Dendritic cell treated with granulocyte-macrophage colony-stimulating factor and Interleukin-4, amounts not matched to agents 40 ng/mL and 50 ng/mL, for 4 days (primary cell): ENCODE measurements at regions not wholly inside any gene's neighbourhood (a gene's known extent, or its start where the extent isn't known, plus 50 kb on each side); places are given as distances from the start of the nearest gene placed in this dataset.
"Not testable (repeated sequence)": the region's sequence is repeated elsewhere in the genome, so short reads cannot be mapped to it uniquely, and the experiment has no call there.

Experiments used
- H3K27ac Mint-ChIP-seq: one replicate; pipeline ENCODE4 v1.8.0; 2022; ENCODE audit warnings: mild to moderate bottlenecking, mixed read lengths
- H3K27me3 Mint-ChIP-seq: one replicate; pipeline ENCODE4 v1.8.0; 2022; ENCODE audit warnings: mild to moderate bottlenecking, mixed read lengths
- H3K36me3 Mint-ChIP-seq: one replicate; pipeline ENCODE4 v1.8.0; 2022; ENCODE audit warnings: low read depth, mixed read lengths
- H3K4me1 Mint-ChIP-seq: one replicate; pipeline ENCODE4 v1.8.0; 2022; ENCODE audit warnings: low read depth, mixed read lengths
- H3K4me3 Mint-ChIP-seq: one replicate; pipeline ENCODE4 v1.8.0; 2022; ENCODE audit warnings: mild to moderate bottlenecking, moderate library complexity, mixed read lengths
- H3K9me3 Mint-ChIP-seq: one replicate; pipeline ENCODE4 v1.8.0; 2022; ENCODE audit warnings: mixed read lengths
- intact Hi-C: fragments of 100-400 bp; cut with micrococcal nuclease; formaldehyde crosslinking; loops from one replicate; pipeline ENCODE4 v1.15.0; 2022

DNA sequence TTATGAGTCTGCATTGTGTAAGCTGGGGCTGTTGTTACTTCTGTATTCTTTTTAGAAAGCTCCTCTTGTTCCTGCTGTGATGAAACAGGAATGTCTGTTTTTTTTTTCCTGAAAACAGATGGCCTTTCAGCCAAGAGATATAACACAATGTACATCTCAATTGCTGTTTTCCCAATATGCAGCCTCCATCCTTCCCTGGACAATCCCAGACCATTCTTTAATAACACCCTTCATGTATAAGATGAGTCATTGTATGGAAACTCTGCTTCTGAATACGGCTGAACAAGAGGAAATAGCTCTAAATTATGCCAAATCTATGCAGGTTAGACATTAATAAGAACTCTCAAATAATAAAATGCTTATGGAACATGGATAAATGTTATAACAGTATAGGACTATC is 60.2 kb upstream of the LRRC4C start:
- Mint-ChIP-seq H3K4me3 (no peak overlapping the region), H3K9me3 (no peaks in the 10 kb centered on the region), H3K27me3 (no peaks in the 10 kb centered on the region), H3K4me1 (no peaks in the 10 kb centered on the region), H3K36me3 (no peaks in the 10 kb centered on the region), H3K27ac (no peak overlapping the region)
- intact Hi-C loops, result no loop called here

DNA sequence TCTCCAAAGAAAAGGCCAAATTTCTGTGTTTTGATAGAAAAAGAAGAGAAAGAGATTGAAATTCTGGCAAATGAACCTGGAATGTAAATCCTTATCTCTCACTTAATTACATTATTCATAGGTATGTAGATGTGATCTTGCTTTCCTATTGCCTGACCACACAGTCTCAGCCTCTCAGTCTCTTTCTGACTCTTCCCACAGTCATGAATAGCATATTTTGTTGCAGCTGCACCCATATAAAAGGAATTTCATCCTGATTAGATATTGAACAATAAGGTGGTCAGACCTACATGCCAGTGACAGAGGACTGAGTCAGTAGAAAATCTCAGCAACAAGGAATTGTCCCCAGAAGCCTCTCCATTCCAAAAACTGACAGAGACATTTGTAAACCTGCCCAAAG is 62.9 kb upstream of the LRRC4C start:
- H3K4me1 Mint-ChIP-seq, result no peaks in the 10 kb centered on the region
- H3K9me3 Mint-ChIP-seq, result no peaks in the 10 kb centered on the region
- no peaks in the 10 kb centered on the region for H3K36me3 Mint-ChIP-seq
- no peak overlapping the region for H3K27ac Mint-ChIP-seq
- no peaks in the 10 kb centered on the region for H3K27me3 Mint-ChIP-seq
- intact Hi-C loops, result no loop called here
- H3K4me3 Mint-ChIP-seq, result no peak overlapping the region

DNA sequence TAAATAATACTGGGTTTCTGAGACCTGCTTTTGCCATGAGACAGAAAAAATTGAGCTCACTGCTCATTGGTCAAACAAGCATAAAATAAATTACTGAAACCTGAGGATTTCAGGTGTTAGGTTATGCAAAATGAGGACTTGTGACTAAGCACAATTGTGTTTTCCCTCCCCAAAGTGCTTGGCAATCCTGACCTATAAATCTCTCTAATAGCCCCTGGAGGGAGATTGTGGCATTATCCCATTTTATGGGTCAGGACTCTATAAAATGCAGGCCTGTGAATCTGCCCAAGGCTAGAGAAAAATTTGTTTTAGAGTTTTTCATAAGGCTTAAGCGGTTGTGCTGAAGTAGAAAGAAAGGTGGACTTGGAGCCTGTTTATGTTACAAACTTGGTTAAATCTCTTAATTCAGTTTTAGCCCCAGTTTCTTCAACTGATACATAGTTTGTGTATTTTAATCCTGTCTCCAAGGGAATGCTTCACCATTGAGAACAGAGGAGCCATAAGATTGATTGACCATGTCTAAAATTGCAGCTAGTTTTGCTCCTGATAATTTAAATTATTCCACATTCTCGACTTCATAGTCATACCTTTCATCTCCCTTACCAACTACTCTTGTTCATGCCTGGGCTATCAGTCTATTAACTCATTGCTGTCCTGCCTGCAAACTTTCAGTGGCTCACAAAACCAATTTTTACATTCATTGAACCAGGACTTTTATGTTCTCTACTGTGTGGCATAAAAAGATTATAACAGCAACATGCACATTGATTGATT is 63.6 kb upstream of the LRRC4C start:
- Mint-ChIP-seq H3K27ac (no peak overlapping the region), H3K27me3 (no peaks in the 10 kb centered on the region), H3K4me1 (no peaks in the 10 kb centered on the region), H3K36me3 (no peaks in the 10 kb centered on the region), H3K4me3 (no peak overlapping the region), H3K9me3 (no peaks in the 10 kb centered on the region)
- intact Hi-C loops, result no loop called here

DNA sequence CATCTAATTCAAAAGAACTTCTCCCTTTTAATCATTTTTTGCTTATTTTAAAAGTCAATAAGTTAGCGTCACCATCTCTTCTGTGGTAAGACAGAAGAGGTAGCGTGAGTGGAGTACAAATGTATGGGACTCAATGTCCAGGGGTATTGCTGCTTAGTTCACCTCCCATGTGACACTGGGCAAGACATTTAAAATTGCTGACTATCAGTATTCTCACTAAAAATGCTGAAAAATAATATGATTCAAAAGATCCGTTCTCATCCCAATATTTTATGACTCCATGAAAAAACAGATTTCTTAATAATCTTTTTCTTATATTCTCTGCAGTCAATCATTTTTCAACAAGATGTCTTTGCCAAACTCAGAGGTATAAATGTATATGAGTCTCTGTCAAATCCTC is 68.1 kb upstream of the LRRC4C start:
- Mint-ChIP-seq H3K27ac (no peak overlapping the region), H3K4me3 (no peak overlapping the region), H3K27me3 (no peaks in the 10 kb centered on the region), H3K4me1 (no peaks in the 10 kb centered on the region), H3K36me3 (no peaks in the 10 kb centered on the region), H3K9me3 (no peaks in the 10 kb centered on the region)
- intact Hi-C loops, result no loop called here

DNA sequence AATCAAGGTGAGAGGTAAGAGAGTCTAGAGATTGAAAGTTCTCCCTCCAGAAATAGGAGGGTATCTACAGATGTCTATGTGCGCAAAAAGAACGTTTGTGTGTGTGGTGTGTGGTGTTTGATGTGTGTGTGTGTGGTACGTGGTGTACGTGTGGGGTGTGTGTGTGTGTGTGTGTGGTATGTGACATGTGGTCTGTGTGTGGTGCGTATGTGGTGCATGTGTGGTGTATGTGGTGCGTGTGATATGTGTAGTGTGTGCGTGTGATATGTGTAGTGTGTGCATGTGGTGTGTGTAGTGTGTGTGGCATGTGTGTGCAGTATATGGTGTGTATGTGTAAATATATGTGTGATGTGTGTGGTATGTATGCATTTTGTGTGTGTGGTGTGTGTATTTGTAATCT is 73.0 kb upstream of the LRRC4C start:
- H3K4me1 Mint-ChIP-seq, result no peaks in the 10 kb centered on the region
- H3K27me3 Mint-ChIP-seq, result no peaks in the 10 kb centered on the region
- intact Hi-C loops, result no loop called here
- no peaks in the 10 kb centered on the region for H3K36me3 Mint-ChIP-seq
- no peak overlapping the region for H3K4me3 Mint-ChIP-seq
- no peaks in the 10 kb centered on the region for H3K9me3 Mint-ChIP-seq
- H3K27ac Mint-ChIP-seq, result no peak overlapping the region

DNA sequence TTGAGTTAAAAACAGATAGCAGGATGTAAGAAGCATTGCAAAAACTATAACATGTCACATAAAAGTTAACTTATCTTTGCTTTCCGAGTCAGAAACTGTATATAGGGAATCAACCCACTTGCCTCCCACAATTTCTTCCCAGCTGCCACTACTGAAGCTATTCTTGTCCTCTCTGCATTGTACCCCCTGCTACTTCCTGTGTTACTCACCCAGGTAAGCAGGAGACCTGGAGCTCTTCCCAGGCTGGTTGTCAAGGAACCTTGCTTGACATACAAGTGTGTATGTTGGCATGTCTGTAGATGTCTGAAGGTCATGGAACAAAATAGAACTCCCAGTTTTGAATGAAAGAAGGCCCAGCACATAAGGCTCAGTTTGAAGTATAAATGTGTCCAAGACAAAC is 74.3 kb upstream of the LRRC4C start:
- Mint-ChIP-seq H3K36me3 (no peaks in the 10 kb centered on the region), H3K4me1 (no peaks in the 10 kb centered on the region), H3K27ac (no peak overlapping the region), H3K4me3 (no peak overlapping the region), H3K9me3 (no peaks in the 10 kb centered on the region), H3K27me3 (no peaks in the 10 kb centered on the region)
- intact Hi-C loops, result no loop called here

DNA sequence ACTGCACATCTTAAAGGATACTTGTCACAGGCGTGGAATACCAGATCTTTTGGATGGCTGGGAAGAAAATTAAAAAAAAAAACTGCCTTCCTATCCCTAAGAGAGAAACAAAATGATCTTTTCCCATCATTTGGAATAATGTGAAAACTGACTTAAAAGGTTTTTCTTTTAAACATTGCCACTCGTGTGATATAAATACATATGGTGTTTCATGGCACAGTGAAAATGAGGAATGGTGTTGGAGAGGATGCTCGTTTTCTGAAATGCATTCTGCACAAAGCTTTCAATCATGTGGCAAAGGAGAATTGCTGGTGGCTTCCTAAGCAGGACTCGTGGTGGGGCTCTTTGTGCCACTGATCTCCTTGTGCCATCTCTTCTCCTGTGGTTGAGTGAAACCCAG is 74.9 kb upstream of the LRRC4C start:
- Mint-ChIP-seq H3K4me3 (no peak overlapping the region), H3K27me3 (no peaks in the 10 kb centered on the region), H3K4me1 (no peaks in the 10 kb centered on the region), H3K36me3 (no peaks in the 10 kb centered on the region), H3K27ac (no peak overlapping the region), H3K9me3 (no peaks in the 10 kb centered on the region)
- intact Hi-C loops, result no loop called here

DNA sequence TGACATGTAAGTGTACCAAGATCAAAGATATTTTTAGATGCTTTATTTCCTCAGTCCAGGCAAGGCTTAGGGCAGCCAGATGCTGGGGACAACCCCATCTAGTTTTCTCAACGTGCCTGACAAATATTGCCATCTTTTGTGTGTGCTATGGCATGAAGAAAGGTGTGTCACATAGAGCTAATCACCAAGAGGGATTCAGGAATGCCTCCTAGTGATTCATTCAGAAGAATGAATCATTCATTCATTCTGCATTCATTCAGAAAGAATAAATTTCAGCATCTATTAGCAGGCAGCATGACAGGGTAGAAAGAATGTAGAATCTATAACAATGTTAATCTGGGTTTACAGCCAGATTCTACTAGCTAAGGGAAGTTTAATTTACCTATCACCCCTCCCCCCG is 75.4 kb upstream of the LRRC4C start:
- Mint-ChIP-seq H3K4me3 (no peak overlapping the region), H3K9me3 (no peaks in the 10 kb centered on the region), H3K36me3 (no peaks in the 10 kb centered on the region), H3K4me1 (no peaks in the 10 kb centered on the region), H3K27me3 (no peaks in the 10 kb centered on the region), H3K27ac (no peak overlapping the region)
- intact Hi-C loops, result no loop called here

DNA sequence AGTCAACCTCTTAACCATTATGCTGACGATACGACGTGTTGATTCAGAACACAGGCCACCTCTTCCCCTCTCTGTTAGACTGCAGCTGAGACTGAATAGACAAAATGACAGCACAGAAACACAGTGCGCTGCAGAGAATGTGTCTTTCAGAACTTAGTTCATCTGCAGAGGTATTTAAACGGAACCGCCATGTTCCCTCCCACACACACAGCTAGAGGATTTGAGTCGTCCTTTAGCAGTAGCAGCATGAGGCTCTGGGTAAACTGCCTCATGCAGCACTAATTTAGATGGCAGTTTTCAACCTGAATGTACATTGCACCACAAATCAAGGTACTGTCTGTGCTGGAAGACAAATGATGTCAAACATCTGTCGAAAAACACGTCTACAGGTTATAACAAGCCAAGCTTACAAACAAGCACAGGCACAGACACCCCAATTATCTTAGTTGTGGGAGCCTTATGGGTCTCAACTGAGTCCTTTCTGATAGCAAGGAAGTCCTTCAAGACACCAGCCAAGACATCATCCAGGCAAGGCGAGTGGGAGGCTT is 76.6 kb upstream of the LRRC4C start:
- Mint-ChIP-seq H3K9me3 (no peaks in the 10 kb centered on the region), H3K4me3 (no peak overlapping the region), H3K36me3 (no peaks in the 10 kb centered on the region), H3K4me1 (no peaks in the 10 kb centered on the region), H3K27ac (no peak overlapping the region), H3K27me3 (no peaks in the 10 kb centered on the region)
- intact Hi-C loops, result no loop called here

DNA sequence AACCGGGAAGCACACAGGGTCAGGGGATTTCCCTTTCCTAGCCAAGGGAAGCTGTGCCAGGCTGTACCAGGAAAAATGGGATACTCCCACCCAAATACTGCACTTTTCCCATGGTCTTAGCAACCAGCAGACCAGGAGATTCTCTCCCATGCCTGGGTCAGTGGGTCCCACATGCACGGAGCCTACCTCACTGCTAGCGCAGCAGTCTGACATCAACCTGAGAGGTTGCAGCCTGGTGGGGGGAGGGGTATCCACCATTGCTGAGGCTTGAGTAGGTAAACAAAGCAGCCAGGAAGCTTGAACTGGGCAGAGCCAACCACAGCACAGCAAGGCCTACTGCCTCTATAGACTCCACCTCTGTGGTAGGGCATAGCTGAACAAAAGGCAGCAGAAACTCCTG is 85.5 kb upstream of the LRRC4C start:
- H3K27me3 Mint-ChIP-seq, H3K4me3 Mint-ChIP-seq, H3K27ac Mint-ChIP-seq, H3K4me1 Mint-ChIP-seq, H3K36me3 Mint-ChIP-seq, intact Hi-C loops: not testable (repeated sequence)
- peaks cover 33% of the 10 kb centered on the region for H3K9me3 Mint-ChIP-seq

DNA sequence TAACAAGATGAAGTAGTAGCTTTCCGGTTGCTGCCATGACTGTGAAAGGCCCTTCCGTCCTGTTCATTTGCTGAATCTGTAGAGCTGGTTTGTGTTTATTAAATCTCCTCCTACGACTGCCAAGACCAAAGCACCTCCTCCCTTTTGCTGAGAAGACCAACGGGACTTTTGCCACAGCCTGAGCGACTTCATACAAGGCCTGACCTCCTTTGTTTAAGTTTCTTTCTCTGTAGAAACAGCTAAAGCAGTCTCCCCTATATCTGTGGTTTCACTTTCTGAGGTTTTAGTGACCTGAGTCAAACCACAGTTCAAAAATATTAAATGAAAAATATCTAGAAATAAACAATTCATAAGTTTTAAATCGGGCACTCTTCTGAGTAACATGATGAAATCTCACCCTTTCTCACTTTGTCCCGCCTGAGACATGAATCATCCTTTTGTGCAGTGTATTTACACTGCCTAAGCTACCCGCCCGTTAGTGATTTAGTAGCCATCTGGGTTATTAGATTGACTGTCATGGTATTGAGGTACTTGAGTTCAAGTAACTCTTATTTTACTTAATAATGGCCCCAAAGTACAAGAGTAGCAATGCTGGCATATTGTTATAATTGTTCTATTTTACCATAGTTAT is 119.1 kb upstream of the LRRC4C start:
- no peak overlapping the region for H3K27ac Mint-ChIP-seq
- no peaks in the 10 kb centered on the region for H3K27me3 Mint-ChIP-seq
- H3K36me3 Mint-ChIP-seq, result no peaks in the 10 kb centered on the region
- intact Hi-C loops, result no loop called here
- no peak overlapping the region for H3K4me3 Mint-ChIP-seq
- peaks cover 8% of the 10 kb centered on the region for H3K9me3 Mint-ChIP-seq
- no peaks in the 10 kb centered on the region for H3K4me1 Mint-ChIP-seq

DNA sequence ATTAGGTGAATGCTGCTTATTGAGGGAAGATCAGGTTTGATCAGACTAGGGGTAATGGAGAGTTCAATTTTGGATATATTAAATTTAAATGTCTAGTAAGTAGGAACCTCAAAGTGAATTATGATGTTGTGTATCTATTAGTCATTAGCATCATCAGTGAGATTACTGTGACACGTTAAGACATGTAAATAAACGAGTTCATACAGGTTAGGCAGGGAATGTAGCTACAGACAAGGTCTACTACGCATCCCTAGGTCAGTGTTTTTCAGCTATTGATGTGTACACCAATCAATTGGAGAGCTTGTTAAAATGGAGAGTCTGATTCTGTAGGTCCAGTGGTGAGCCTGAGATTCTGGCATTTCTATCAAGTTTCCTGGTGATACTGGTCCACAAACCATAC is 120.1 kb upstream of the LRRC4C start:
- no peaks in the 10 kb centered on the region for H3K4me1 Mint-ChIP-seq
- peaks cover 16% of the 10 kb centered on the region for H3K9me3 Mint-ChIP-seq
- no peaks in the 10 kb centered on the region for H3K27me3 Mint-ChIP-seq
- no peak overlapping the region for H3K27ac Mint-ChIP-seq
- no peak overlapping the region for H3K4me3 Mint-ChIP-seq
- no peaks in the 10 kb centered on the region for H3K36me3 Mint-ChIP-seq
- intact Hi-C loops, result no loop called here

DNA sequence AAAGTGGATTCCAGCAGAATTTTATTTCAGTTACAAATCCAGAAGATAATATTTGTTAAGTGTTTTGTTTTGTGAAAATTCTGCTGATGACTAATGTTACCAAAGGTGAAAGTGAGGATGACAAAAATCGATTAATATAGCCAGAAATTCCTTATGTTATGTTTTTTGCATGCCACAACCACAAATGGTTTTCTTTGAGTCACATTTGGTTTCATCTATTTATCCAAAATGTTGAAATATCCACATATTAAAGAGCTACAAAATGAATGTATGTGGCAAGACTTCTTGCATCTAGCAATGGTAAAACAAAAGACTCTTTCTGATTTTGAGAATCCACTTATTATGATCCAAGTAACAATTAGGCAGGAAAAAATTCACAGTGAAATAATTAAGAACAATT is 150.1 kb upstream of the LRRC4C start:
- Mint-ChIP-seq H3K27ac (no peak overlapping the region), H3K4me3 (no peak overlapping the region), H3K9me3 (no peaks in the 10 kb centered on the region), H3K36me3 (no peaks in the 10 kb centered on the region), H3K4me1 (no peaks in the 10 kb centered on the region), H3K27me3 (no peaks in the 10 kb centered on the region)
- intact Hi-C loops, result no loop called here

DNA sequence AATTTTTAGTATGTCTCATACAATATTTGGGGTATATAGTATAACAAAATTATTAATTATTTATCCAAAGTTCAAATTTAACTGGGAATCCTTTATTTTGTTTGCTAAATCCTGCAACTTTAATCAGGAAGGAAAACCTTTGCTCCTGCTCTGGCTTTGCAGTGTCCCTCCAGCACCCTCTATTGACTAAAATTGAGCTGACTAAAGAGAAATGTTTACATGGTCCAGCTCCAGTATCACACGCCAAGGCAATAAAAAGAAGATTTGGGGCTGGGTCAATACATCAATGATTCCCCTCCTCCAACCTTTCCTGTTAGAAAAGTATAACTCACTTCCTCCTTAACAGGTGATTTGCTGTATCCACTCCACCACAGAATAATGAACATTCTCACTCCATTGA is 153.0 kb upstream of the LRRC4C start:
- no peaks in the 10 kb centered on the region for H3K9me3 Mint-ChIP-seq
- no peak overlapping the region for H3K4me3 Mint-ChIP-seq
- H3K27ac Mint-ChIP-seq, result no peak overlapping the region
- H3K4me1 Mint-ChIP-seq, result no peaks in the 10 kb centered on the region
- no peaks in the 10 kb centered on the region for H3K27me3 Mint-ChIP-seq
- H3K36me3 Mint-ChIP-seq, result no peaks in the 10 kb centered on the region
- intact Hi-C loops, result no loop called here

DNA sequence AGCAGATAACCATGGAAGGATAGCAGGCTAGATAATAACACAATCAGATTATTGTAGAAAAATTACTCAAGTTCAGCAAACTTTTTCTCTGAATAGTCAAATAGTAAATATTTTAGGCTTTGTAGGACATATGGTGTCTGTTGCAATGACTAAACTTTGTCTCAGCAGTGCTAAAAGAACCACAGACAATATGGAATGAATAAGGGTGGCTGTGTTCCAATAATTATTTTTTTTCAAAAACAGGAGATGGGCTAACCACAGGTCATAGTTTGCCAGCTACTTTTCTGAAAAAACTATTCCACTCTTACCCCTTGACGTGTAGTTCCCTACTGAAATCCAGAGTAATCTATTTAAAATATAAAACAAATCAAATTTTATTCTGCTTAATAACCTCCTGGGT is 153.9 kb upstream of the LRRC4C start:
- Mint-ChIP-seq H3K27me3 (no peaks in the 10 kb centered on the region), H3K9me3 (no peaks in the 10 kb centered on the region), H3K36me3 (no peaks in the 10 kb centered on the region), H3K4me1 (no peaks in the 10 kb centered on the region), H3K27ac (no peak overlapping the region), H3K4me3 (no peak overlapping the region)
- intact Hi-C loops, result no loop called here
